ENCODE measurements at regions not wholly inside any gene's neighbourhood (a gene's known extent, or its start where the extent isn't known, plus 50 kb on each side); places are given as distances from the start of the nearest gene placed in this dataset.
"Not testable (repeated sequence)": the region's sequence is repeated elsewhere in the genome, so short reads cannot be mapped to it uniquely, and the experiment has no call there.

GRCh38 chr2:64918220-64918886 is 70.8 kb upstream of the SLC1A4 start:
- DNase-seq (ENCODE audit: low spot score) = no peak

GRCh38 chr2:64919261-64919660 is 69.9 kb upstream of the SLC1A4 start:
- DNase-seq (ENCODE audit: low spot score) = no peak

- no peak for DNase-seq (ENCODE audit: low spot score)
Measured at GRCh38 chr2:64922482-64923384, 66.5 kb upstream of the SLC1A4 start.

GRCh38 chr2:64923385-64923710 is 65.9 kb upstream of the SLC1A4 start:
- no peak for DNase-seq (ENCODE audit: low spot score)

- no peak for DNase-seq (ENCODE audit: low spot score)
Measured at GRCh38 chr2:64924170-64924934, 64.8 kb upstream of the SLC1A4 start.

- DNase-seq (ENCODE audit: low spot score) = not testable (repeated sequence)
Measured at GRCh38 chr2:64925930-64926722, 63.1 kb upstream of the SLC1A4 start.

GRCh38 chr2:64928813-64929212 is 60.4 kb upstream of the SLC1A4 start:
- DNase-seq (ENCODE audit: low spot score) = no peak

GRCh38 chr2:64929333-64929732 is 59.9 kb upstream of the SLC1A4 start:
- DNase-seq (ENCODE audit: low spot score) = no peak

GRCh38 chr2:64930258-64930671 is 58.9 kb upstream of the SLC1A4 start:
- no peak for DNase-seq (ENCODE audit: low spot score)

GRCh38 chr2:64931246-64932115 is 57.7 kb upstream of the SLC1A4 start:
- no peak for DNase-seq (ENCODE audit: low spot score)

GRCh38 chr2:64932116-64932370 is 57.2 kb upstream of the SLC1A4 start:
- no peak for DNase-seq (ENCODE audit: low spot score)

GRCh38 chr2:64932371-64933216 is 56.6 kb upstream of the SLC1A4 start:
- DNase-seq (ENCODE audit: low spot score) = no peak

GRCh38 chr2:64934530-64934929 is 54.7 kb upstream of the SLC1A4 start:
- no peak for DNase-seq (ENCODE audit: low spot score)

GRCh38 chr2:64936809-64937208 is 52.4 kb upstream of the SLC1A4 start:
- DNase-seq (ENCODE audit: low spot score) = no peak

- DNase-seq (ENCODE audit: low spot score) = not testable (repeated sequence)
Measured at GRCh38 chr2:64937314-64937686, 51.9 kb upstream of the SLC1A4 start.

- DNase-seq (ENCODE audit: low spot score) = no peak
Measured at GRCh38 chr2:64937687-64938491, 51.3 kb upstream of the SLC1A4 start.

GRCh38 chr2:64938607-64939285 is 50.5 kb upstream of the SLC1A4 start:
- DNase-seq (ENCODE audit: low spot score) = no peak

GRCh38 chr2:64939332-64939917 is 49.8 kb upstream of the SLC1A4 start:
- DNase-seq (ENCODE audit: low spot score) = no peak
